Psoas muscle (tissue), 7 donors: ENCODE measurements at regions not wholly inside any gene's neighbourhood (a gene's known extent, or its start where the extent isn't known, plus 50 kb on each side); places are given as distances from the start of the nearest gene placed in this dataset.

Source experiments
- ATAC-seq, 4 donors: fragments of 200-7000 bp; cut with Tn5 transposase; one replicate each; pipeline ENCODE4 v1.9.1; 2020; ENCODE audit warnings: moderate library complexity in 3 of 4, mild to moderate bottlenecking in 2 of 4
- DNase-seq, 2 donors: peaks; one replicate each; pipeline ENCODE4 v3.0.0-alpha.2; 2020
- H3K27ac ChIP-seq: fragments of 200-600 bp; one replicate; pipeline ENCODE4 v1.8.0; 2022
- H3K27me3 ChIP-seq, 3 donors: fragments of 200-600 bp in 1 of 3; one replicate each; pipeline versions ENCODE4 v1.6.1 to v1.8.0; 2013 to 2022; ENCODE audit warnings: low read length in 2 of 3, mild to moderate bottlenecking in 2 of 3, moderate library complexity in 1 of 3; ENCODE audit not compliant: insufficient read depth in 3 of 3
- H3K36me3 ChIP-seq, 2 donors: fragments of 200-600 bp in 1 of 2; one replicate each; pipeline versions ENCODE4 v1.6.1 to v1.8.0; 2013 to 2022; ENCODE audit warnings: low read depth in 1 of 2, mild to moderate bottlenecking in 1 of 2, moderate library complexity in 1 of 2; ENCODE audit not compliant: insufficient read depth in 1 of 2
- H3K4me1 ChIP-seq: fragments of 200-600 bp; one replicate; pipeline ENCODE4 v1.8.0; 2022
- H3K4me3 ChIP-seq: fragments of 200-600 bp; one replicate; pipeline ENCODE4 v1.8.0; 2022; ENCODE audit warnings: mild to moderate bottlenecking
- H3K9me3 ChIP-seq: fragments of 200-600 bp; one replicate; pipeline ENCODE4 v1.8.0; 2022
- CTCF ChIP-seq: fragments of 200-600 bp; IDR thresholded peaks from one replicate; pipeline ENCODE4 v1.8.0; 2022; ENCODE audit warnings: antibody characterized with exemption
- WGBS, 3 donors: extraction: QIAGEN DNeasy Blood & Tissue Kit; methylation state at CpG; one replicate each; pipeline versions ENCODE4 v1.1.6 to v1.1.7; 2013; 5-methylcytosine and 5-hydroxymethylcytosine counted together
- intact Hi-C, 2 donors: fragments of 100-400 bp; cut with DNase I; formaldehyde crosslinking; loops; one replicate each; pipeline versions ENCODE4 v1.11.0 to v1.14.2; 2022
- donor health status: healthy with polysubstance abuse.
- donor health status: DM: no; HTN: no; CAD: no; lungs with moderate emphysema.
- donor health status: Bipolar disorder and iron deficiency.
- donor health status: healthy.
- donor health status: DM: yes; HTN: yes; CAD: no.
- donor health status: DM: no; HTN: no; CAD: no.
- donor health status: DM: yes; HTN: yes; CAD: no.

GRCh38 chr4:26035921-26036320 lies 121.9 kb downstream of the SMIM20 start:
- WGBS, 3 donors = 62 to 68% (median 68%) methylated on average over 5 of the region's 5 CpGs
- no peak for DNase-seq
- H3K4me1 ChIP-seq = no peaks in the 10 kb centered on the region
- H3K9me3 ChIP-seq = no peaks in the 10 kb centered on the region
- TF ChIP-seq CTCF = no peak
- no peaks in the 10 kb centered on the region for H3K36me3 ChIP-seq
- H3K27ac ChIP-seq = no peak overlapping the region
- no peaks in the 10 kb centered on the region for H3K27me3 ChIP-seq
- ATAC-seq = no peak
- intact Hi-C loops = no loop called here
- no peak overlapping the region for H3K4me3 ChIP-seq

GRCh38 chr4:26039639-26040359 lies 125.8 kb downstream of the SMIM20 start:
- 60 to 66% (median 65%) methylated on average over 9 of the region's 9 CpGs for WGBS, 3 donors
- no peak for TF ChIP-seq CTCF
- no peaks in the 10 kb centered on the region for H3K27me3 ChIP-seq
- DNase-seq (no peak), ATAC-seq (no peak)
- no peaks in the 10 kb centered on the region for H3K4me1 ChIP-seq
- no peaks in the 10 kb centered on the region for H3K36me3 ChIP-seq
- intact Hi-C loops = no loop called here
- H3K9me3 ChIP-seq = no peaks in the 10 kb centered on the region
- H3K27ac ChIP-seq = no peak overlapping the region
- no peak overlapping the region for H3K4me3 ChIP-seq

- H3K4me1 ChIP-seq = no peaks in the 10 kb centered on the region
- H3K9me3 ChIP-seq = no peaks in the 10 kb centered on the region
- no peaks in the 10 kb centered on the region for H3K27me3 ChIP-seq
- no peak overlapping the region for H3K4me3 ChIP-seq
- no peak overlapping the region for H3K27ac ChIP-seq
- no peak for TF ChIP-seq CTCF
- intact Hi-C loops = no loop called here
- ATAC-seq (no peak), DNase-seq (no peak)
- 63 to 66% (median 66%) methylated on average over 2 of the region's 2 CpGs for WGBS, 3 donors
- H3K36me3 ChIP-seq = no peaks in the 10 kb centered on the region
These were observed 130.5 kb downstream of the SMIM20 start for GRCh38 chr4:26044524-26044923.

GRCh38 chr4:26044983-26045382 lies 131.0 kb downstream of the SMIM20 start:
- no peak for ATAC-seq
- TF ChIP-seq CTCF = no peak
- H3K4me1 ChIP-seq = no peaks in the 10 kb centered on the region

GRCh38 chr4:26047795-26048194 lies 133.8 kb downstream of the SMIM20 start:
- no peak for ATAC-seq
- intact Hi-C loops = no loop called here
- H3K36me3 ChIP-seq = no peaks in the 10 kb centered on the region
- H3K4me1 ChIP-seq = no peaks in the 10 kb centered on the region
- TF ChIP-seq CTCF = no peak
- no peak overlapping the region for H3K4me3 ChIP-seq
- no peak for DNase-seq
- no peaks in the 10 kb centered on the region for H3K9me3 ChIP-seq
- H3K27ac ChIP-seq = peak overlapping the region; percentile 62
- no peaks in the 10 kb centered on the region for H3K27me3 ChIP-seq
- 90 to 92% (median 90%) methylated on average over 5 of the region's 5 CpGs for WGBS, 3 donors

More at GRCh38 chr4:26044983-26045382, 131.0 kb downstream of the SMIM20 start:
- 80 to 92% (median 88%) methylated on average over 4 of the region's 4 CpGs for WGBS, 3 donors
- no peaks in the 10 kb centered on the region for H3K36me3 ChIP-seq
- no peaks in the 10 kb centered on the region for H3K9me3 ChIP-seq
- no peak overlapping the region for H3K27ac ChIP-seq
- H3K27me3 ChIP-seq = no peaks in the 10 kb centered on the region
- H3K4me3 ChIP-seq = no peak overlapping the region
- DNase-seq = no peak
- intact Hi-C loops = no loop called here
